ENCODE measurements at regions not wholly inside any gene's neighbourhood (a gene's known extent, or its start where the extent isn't known, plus 50 kb on each side); places are given as distances from the start of the nearest gene placed in this dataset.

- TF ChIP-seq CTCF (IDR thresholded peaks at IDR 0.05; ENCODE audit: low read depth, low read length, missing control alignments) = no peak
- DNase-seq (ENCODE audit: low read depth) = no peak
- no peak overlapping the region for H3K4me3 ChIP-seq (ENCODE audit: low read depth, low read length)
These were observed 297.0 kb downstream of the TCF7L2 start for GRCh38 chr10:113247050-113247449.

GRCh38 chr10:113252650-113253618 is 299.9 kb upstream of the HABP2 start:
- no peak for DNase-seq (ENCODE audit: low read depth)

GRCh38 chr10:113259576-113260226 is 293.2 kb upstream of the HABP2 start:
- no peak for DNase-seq (ENCODE audit: low read depth)
- H3K4me3 ChIP-seq (ENCODE audit: low read depth, low read length) = no peak overlapping the region
- TF ChIP-seq CTCF (IDR thresholded peaks at IDR 0.05; ENCODE audit: low read depth, low read length, missing control alignments) = no peak

More at GRCh38 chr10:113252650-113253618, 299.9 kb upstream of the HABP2 start:
- H3K4me3 ChIP-seq (ENCODE audit: low read depth, low read length) = no peak overlapping the region
- no peak for TF ChIP-seq CTCF (IDR thresholded peaks at IDR 0.05; ENCODE audit: low read depth, low read length, missing control alignments)

DNA sequence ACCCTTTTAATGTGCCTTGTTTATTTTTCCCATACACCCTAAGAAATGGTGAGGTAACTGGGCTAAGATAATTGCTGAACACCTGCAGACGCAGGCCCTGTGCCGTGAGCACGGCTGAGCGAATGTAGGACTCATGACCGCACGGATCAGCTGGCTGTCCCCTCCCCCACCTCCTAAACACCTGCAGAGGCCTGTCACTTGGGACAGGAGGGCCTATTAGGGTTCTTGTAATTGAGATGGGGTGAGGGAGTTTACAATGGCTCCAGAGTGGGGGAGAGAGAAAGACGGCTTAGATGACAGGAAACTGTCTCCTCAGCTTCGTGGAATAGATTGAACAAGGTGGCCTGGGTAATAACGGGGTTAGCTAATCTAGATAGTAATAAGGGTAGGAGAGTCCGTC is 291.7 kb upstream of the HABP2 start:
- DNase-seq (ENCODE audit: low read depth) = no peak
- TF ChIP-seq CTCF (IDR thresholded peaks at IDR 0.05; ENCODE audit: low read depth, low read length, missing control alignments) = no peak
- H3K4me3 ChIP-seq (ENCODE audit: low read depth, low read length) = no peak overlapping the region

DNA sequence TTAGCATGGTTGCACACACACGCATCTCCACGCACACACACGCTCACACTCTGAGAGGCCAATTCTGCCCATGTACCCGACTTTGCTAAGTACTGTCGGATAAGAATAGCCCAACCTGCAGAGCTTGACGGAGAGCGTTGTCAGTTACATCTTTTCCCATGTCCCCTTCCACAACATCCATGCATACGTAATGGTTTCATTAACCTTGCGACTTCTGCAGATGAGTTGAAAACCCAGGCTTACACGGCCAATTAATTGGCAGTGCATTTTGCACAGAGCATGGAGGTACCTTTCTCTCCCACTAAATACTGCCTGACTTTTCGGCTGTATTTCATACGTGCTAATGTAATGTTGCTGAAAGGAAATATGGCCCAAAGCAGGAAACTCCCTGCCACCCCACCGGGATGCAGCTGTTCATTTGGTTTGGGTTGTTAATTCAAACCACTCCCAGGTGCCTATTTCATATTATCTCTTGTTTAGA is 291.2 kb upstream of the HABP2 start:
- TF ChIP-seq CTCF (IDR thresholded peaks at IDR 0.05; ENCODE audit: low read depth, low read length, missing control alignments) = no peak
- H3K4me3 ChIP-seq (ENCODE audit: low read depth, low read length) = no peak overlapping the region
- DNase-seq (ENCODE audit: low read depth) = no peak

DNA sequence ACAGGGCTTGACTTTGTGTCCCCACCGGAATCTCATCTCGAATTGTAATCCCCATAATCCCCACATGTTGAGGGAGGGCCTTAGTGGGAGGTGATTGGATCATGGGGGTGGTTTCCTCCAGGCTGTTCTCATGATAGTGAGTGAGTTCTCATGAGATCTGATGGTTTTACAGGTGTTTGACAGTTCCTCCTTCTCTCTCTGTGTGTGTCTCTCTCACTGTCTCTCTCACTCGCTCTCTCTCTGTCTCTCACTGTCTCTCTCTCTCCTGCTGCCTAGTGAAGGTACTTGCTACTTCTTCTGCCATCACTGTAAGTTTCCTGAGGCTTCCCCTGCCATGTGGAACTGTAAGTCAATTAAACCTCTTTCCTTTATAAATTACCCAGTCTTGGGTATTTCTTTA is 289.8 kb upstream of the HABP2 start:
- no peak for TF ChIP-seq CTCF (IDR thresholded peaks at IDR 0.05; ENCODE audit: low read depth, low read length, missing control alignments)

More for the DNA sequence above, 289.8 kb upstream of the HABP2 start:
- H3K4me3 ChIP-seq (ENCODE audit: low read depth, low read length) = no peak overlapping the region
- DNase-seq (ENCODE audit: low read depth) = no peak

Data from GM12864 (cell line).